ENCODE measurements at regions not wholly inside any gene's neighbourhood (a gene's known extent, or its start where the extent isn't known, plus 50 kb on each side); places are given as distances from the start of the nearest gene placed in this dataset.

DNA sequence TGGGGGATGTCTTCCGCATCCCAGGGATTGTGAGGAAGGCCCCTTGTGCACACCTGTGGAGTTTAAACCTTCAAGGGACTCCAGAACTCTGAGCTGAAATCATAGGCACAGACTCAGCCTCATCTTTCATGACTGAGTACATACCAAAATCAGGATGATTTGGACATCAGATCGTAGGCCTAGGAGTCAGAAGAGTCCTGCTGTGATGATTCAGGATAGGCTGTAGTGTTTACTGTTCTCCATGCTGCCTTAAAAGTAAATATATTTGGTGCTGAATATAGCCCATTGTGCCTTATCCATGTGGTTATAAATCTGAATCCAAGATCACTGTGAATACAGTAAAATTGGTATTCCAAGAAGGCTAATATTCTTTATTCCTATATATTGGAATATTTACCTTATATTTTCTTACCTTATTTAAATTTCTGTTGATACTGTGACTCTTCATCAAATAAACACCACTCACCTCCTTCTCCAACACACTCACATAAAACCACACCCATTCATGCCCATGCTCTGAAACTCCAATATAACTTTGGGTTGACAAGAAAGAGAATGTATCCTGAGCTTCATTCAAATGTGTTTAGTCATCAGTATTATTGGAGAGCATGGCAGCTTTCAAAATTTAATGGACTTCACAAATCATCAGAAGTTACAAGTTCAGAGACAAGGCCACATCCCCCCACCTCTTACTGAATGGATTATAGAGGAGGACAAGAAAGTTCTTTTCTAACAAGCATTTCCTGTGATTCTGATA, 561.4 kb upstream of the LINC00305 start:
- no peak overlapping the region for H3K4me3 ChIP-seq (ENCODE audit: low read depth, low read length)
- no peak for DNase-seq (ENCODE audit: low read depth)
- no peaks in the 10 kb centered on the region for H3K27me3 ChIP-seq (ENCODE audit: control insufficient read depth, insufficient read depth, low read length)
- no peaks in the 10 kb centered on the region for H3K36me3 ChIP-seq (ENCODE audit: control insufficient read depth, insufficient read depth, low read length)
- TF ChIP-seq CTCF (IDR thresholded peaks at IDR 0.05; ENCODE audit: insufficient read depth, low read length, poor library complexity, severe bottlenecking) = no peak

DNA sequence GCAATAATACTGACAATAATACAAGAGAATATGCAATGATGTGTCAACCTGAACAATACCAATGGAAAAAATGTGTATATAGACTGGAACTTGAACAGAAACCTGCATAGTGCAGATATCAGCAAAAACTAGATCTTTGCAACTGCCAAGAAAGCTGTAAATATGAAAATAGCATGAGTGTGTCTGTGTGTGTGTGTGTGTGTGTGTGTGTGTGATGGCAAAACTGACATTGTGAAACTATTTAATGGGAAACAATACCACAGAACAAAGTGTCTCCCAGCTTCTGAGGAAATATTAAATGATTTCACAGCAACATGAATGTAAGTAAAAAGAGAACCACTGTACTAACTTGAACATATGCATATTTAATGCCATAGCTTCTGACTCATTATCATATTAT, 558.2 kb upstream of the LINC00305 start:
- H3K27me3 ChIP-seq (ENCODE audit: control insufficient read depth, insufficient read depth, low read length) = no peaks in the 10 kb centered on the region
- no peak for DNase-seq (ENCODE audit: low read depth)
- no peak for TF ChIP-seq CTCF (IDR thresholded peaks at IDR 0.05; ENCODE audit: insufficient read depth, low read length, poor library complexity, severe bottlenecking)
- no peaks in the 10 kb centered on the region for H3K36me3 ChIP-seq (ENCODE audit: control insufficient read depth, insufficient read depth, low read length)
- H3K4me3 ChIP-seq (ENCODE audit: low read depth, low read length) = no peak overlapping the region

DNA sequence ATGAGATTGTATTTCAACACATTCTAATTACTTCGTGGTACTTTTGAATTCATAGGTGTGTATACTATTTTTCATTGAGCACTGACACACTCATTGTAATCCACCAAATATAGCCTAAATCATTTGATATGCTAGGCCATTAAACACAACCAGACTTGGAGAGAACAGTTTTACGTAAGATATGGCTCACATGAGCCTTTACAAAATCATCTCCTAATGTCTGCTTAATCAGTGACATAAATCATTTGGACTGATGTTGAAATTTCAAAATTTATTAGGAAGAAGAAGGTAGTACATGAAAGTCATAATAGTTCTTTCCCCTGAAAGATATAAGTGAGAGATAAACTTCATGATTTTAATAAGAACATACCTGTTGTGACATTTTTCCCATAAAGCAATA, 550.2 kb upstream of the LINC00305 start:
- no peak for TF ChIP-seq CTCF (IDR thresholded peaks at IDR 0.05; ENCODE audit: insufficient read depth, low read length, poor library complexity, severe bottlenecking)
- H3K27me3 ChIP-seq (ENCODE audit: control insufficient read depth, insufficient read depth, low read length) = no peaks in the 10 kb centered on the region
- no peaks in the 10 kb centered on the region for H3K36me3 ChIP-seq (ENCODE audit: control insufficient read depth, insufficient read depth, low read length)
- no peak for DNase-seq (ENCODE audit: low read depth)
- no peak overlapping the region for H3K4me3 ChIP-seq (ENCODE audit: low read depth, low read length)

- DNase-seq (ENCODE audit: low read depth) = no peak
- no peaks in the 10 kb centered on the region for H3K27me3 ChIP-seq (ENCODE audit: control insufficient read depth, insufficient read depth, low read length)
- TF ChIP-seq CTCF (IDR thresholded peaks at IDR 0.05; ENCODE audit: insufficient read depth, low read length, poor library complexity, severe bottlenecking) = no peak
- no peaks in the 10 kb centered on the region for H3K36me3 ChIP-seq (ENCODE audit: control insufficient read depth, insufficient read depth, low read length)
- H3K4me3 ChIP-seq (ENCODE audit: low read depth, low read length) = no peak overlapping the region
Observed at GRCh38 chr18:64695851-64696553, 547.1 kb upstream of the LINC00305 start.

DNA sequence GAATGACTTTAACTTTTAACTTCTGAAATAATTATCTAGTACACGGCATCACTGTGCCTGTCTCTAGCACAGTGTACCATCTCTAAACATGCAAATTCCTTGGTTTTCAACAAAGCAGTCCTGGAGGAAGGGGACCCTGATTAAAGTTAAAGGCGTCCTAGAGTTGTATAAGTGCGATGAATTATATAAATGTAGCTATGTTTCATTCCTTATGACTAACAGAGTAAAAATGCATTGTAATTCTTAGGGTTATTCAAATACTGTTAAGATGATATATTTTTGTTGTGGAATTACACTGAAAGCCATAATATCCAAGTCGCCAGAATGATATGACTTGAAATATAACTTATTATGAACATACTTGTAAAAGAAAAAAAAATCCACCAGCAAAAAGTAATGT, 544.9 kb upstream of the LINC00305 start:
- no peak for TF ChIP-seq CTCF (IDR thresholded peaks at IDR 0.05; ENCODE audit: insufficient read depth, low read length, poor library complexity, severe bottlenecking)
- no peak for DNase-seq (ENCODE audit: low read depth)
- no peaks in the 10 kb centered on the region for H3K36me3 ChIP-seq (ENCODE audit: control insufficient read depth, insufficient read depth, low read length)
- H3K27me3 ChIP-seq (ENCODE audit: control insufficient read depth, insufficient read depth, low read length) = no peaks in the 10 kb centered on the region
- H3K4me3 ChIP-seq (ENCODE audit: low read depth, low read length) = no peak overlapping the region

Measured in kidney epithelial cell (primary cell).